ENCODE measurements at regions not wholly inside any gene's neighbourhood (a gene's known extent, or its start where the extent isn't known, plus 50 kb on each side); places are given as distances from the start of the nearest gene placed in this dataset.

GRCh38 chr10:124283949-124284250 is 134.8 kb downstream of the OAT start:
- Histone ChIP-seq H3K27me3 (ENCODE audit: control insufficient read depth, insufficient read depth, low read length) (no peaks in the 10 kb centered on the region), H2AFZ (ENCODE audit: low read length) (no peak overlapping the region), H4K20me1 (ENCODE audit: control insufficient read depth, extremely low read depth, insufficient read depth, low read length) (no peaks in the 10 kb centered on the region), H3K36me3 (ENCODE audit: control insufficient read depth, insufficient read depth, low read length) (no peaks in the 10 kb centered on the region), H3K9me3 (ENCODE audit: control insufficient read depth, insufficient read depth, low read depth, low read length) (no peaks in the 10 kb centered on the region), H3K4me1 (ENCODE audit: control insufficient read depth, extremely low read depth, insufficient read depth, low read length) (no peaks in the 10 kb centered on the region), H3K27ac (ENCODE audit: insufficient read depth, low read length) (no peak overlapping the region), H3K79me2 (ENCODE audit: control insufficient read depth, insufficient read depth, low read length) (no peaks in the 10 kb centered on the region), H3K4me3 (replicated peaks in 1 of 4; ENCODE audit: control extremely low read depth in 1 of 4, insufficient read depth in 1 of 4, low read depth in 3 of 4, low read length in 4 of 4) (no peak overlapping the region), H3K4me2 (ENCODE audit: extremely low read depth, insufficient read depth, low read length) (no peak overlapping the region), H3K9ac (ENCODE audit: insufficient read depth, low read length) (no peak overlapping the region)
- TF ChIP-seq CTCF (conservative IDR thresholded peaks at IDR 0.05 in 1 of 2, IDR thresholded peaks at IDR 0.05 in 1 of 2; ENCODE audit: low read depth in 1 of 2, low read length in 2 of 2) = no peak
- DNase-seq (ENCODE audit: low read depth in 2 of 2) = no peak

- no peaks in the 10 kb centered on the region for H4K20me1 ChIP-seq (ENCODE audit: control insufficient read depth, extremely low read depth, insufficient read depth, low read length)
- no peaks in the 10 kb centered on the region for H3K27me3 ChIP-seq (ENCODE audit: control insufficient read depth, insufficient read depth, low read length)
- no peak for TF ChIP-seq CTCF (conservative IDR thresholded peaks at IDR 0.05 in 1 of 2, IDR thresholded peaks at IDR 0.05 in 1 of 2; ENCODE audit: low read depth in 1 of 2, low read length in 2 of 2)
- TF ChIP-seq EZH2 (IDR thresholded peaks at IDR 0.05; ENCODE audit: low read length, missing control alignments) = no peak
- H3K27ac ChIP-seq (ENCODE audit: insufficient read depth, low read length) = no peak overlapping the region
- no peak for DNase-seq (ENCODE audit: low read depth in 2 of 2)
- no peaks in the 10 kb centered on the region for H3K79me2 ChIP-seq (ENCODE audit: control insufficient read depth, insufficient read depth, low read length)
- no peak overlapping the region for H3K9ac ChIP-seq (ENCODE audit: insufficient read depth, low read length)
- no peaks in the 10 kb centered on the region for H3K9me3 ChIP-seq (ENCODE audit: control insufficient read depth, insufficient read depth, low read depth, low read length)
- H3K4me2 ChIP-seq (ENCODE audit: extremely low read depth, insufficient read depth, low read length) = no peak overlapping the region
- H3K4me3 ChIP-seq (replicated peaks in 1 of 4; ENCODE audit: control extremely low read depth in 1 of 4, insufficient read depth in 1 of 4, low read depth in 3 of 4, low read length in 4 of 4) = no peak overlapping the region
- H2AFZ ChIP-seq (ENCODE audit: low read length) = no peak overlapping the region
- H3K4me1 ChIP-seq (ENCODE audit: control insufficient read depth, extremely low read depth, insufficient read depth, low read length) = no peaks in the 10 kb centered on the region
- H3K36me3 ChIP-seq (ENCODE audit: control insufficient read depth, insufficient read depth, low read length) = no peaks in the 10 kb centered on the region
Observed at GRCh38 chr10:124283215-124283948, 135.3 kb downstream of the OAT start.

GRCh38 chr10:124282326-124282725 is 136.4 kb downstream of the OAT start:
- TF ChIP-seq CTCF (conservative IDR thresholded peaks at IDR 0.05 in 1 of 2, IDR thresholded peaks at IDR 0.05 in 1 of 2; ENCODE audit: low read depth in 1 of 2, low read length in 2 of 2) (no peak), EZH2 (IDR thresholded peaks at IDR 0.05; ENCODE audit: low read length, missing control alignments) (no peak)
- no peak overlapping the region for H3K9ac ChIP-seq (ENCODE audit: insufficient read depth, low read length)
- no peaks in the 10 kb centered on the region for H3K4me1 ChIP-seq (ENCODE audit: control insufficient read depth, extremely low read depth, insufficient read depth, low read length)
- H3K4me3 ChIP-seq (replicated peaks in 1 of 4; ENCODE audit: control extremely low read depth in 1 of 4, insufficient read depth in 1 of 4, low read depth in 3 of 4, low read length in 4 of 4) = no peak overlapping the region
- no peak for DNase-seq (ENCODE audit: low read depth in 2 of 2)
- no peak overlapping the region for H3K27ac ChIP-seq (ENCODE audit: insufficient read depth, low read length)
- H3K9me3 ChIP-seq (ENCODE audit: control insufficient read depth, insufficient read depth, low read depth, low read length) = no peaks in the 10 kb centered on the region
- H3K36me3 ChIP-seq (ENCODE audit: control insufficient read depth, insufficient read depth, low read length) = no peaks in the 10 kb centered on the region
- no peak overlapping the region for H2AFZ ChIP-seq (ENCODE audit: low read length)
- H3K79me2 ChIP-seq (ENCODE audit: control insufficient read depth, insufficient read depth, low read length) = no peaks in the 10 kb centered on the region
- no peak overlapping the region for H3K4me2 ChIP-seq (ENCODE audit: extremely low read depth, insufficient read depth, low read length)
- no peaks in the 10 kb centered on the region for H4K20me1 ChIP-seq (ENCODE audit: control insufficient read depth, extremely low read depth, insufficient read depth, low read length)
- H3K27me3 ChIP-seq (ENCODE audit: control insufficient read depth, insufficient read depth, low read length) = no peaks in the 10 kb centered on the region

Data from fibroblast of lung (primary cell).